ENCODE measurements at regions not wholly inside any gene's neighbourhood (a gene's known extent, or its start where the extent isn't known, plus 50 kb on each side); places are given as distances from the start of the nearest gene placed in this dataset.

GRCh38 chr3:74756674-74757073 lies 142.2 kb upstream of the CNTN3 start:
- CTCF ChIA-PET, result no interaction called here
- Histone ChIP-seq H4K20me1 (ENCODE audit: insufficient read depth) (no peaks in the 10 kb centered on the region), H3K4me1 (ENCODE audit: control insufficient read depth in 1 of 2, insufficient read depth in 2 of 2, low read length in 2 of 2) (no peaks in the 10 kb centered on the region), H3K9ac (ENCODE audit: low read length) (no peak overlapping the region), H3K36me3 (ENCODE audit: control insufficient read depth in 1 of 2, insufficient read depth in 2 of 2, low read length in 2 of 2) (no peaks in the 10 kb centered on the region), H3K4me2 (ENCODE audit: low read length) (no peak overlapping the region), H2AFZ (ENCODE audit: low read depth, low read length, poor library complexity, severe bottlenecking) (no peak overlapping the region), H3K79me2 (ENCODE audit: insufficient read depth, low read length) (no peaks in the 10 kb centered on the region), H3K4me3 (replicated peaks in 1 of 2; ENCODE audit: low read depth in 1 of 2, low read length in 2 of 2) (no peak overlapping the region), H3K9me3 (ENCODE audit: control insufficient read depth in 1 of 2, insufficient read depth in 1 of 2, low read depth in 1 of 2, low read length in 2 of 2) (peaks cover 0 to 21% of the 10 kb centered on the region in 2 experiments; a peak in 2 of 4 replicates), H3K27me3 (ENCODE audit: insufficient read depth, low read length) (no peaks in the 10 kb centered on the region), H3K9me2 (ENCODE audit: insufficient read depth) (no peaks in the 10 kb centered on the region), H3K27ac (ENCODE audit: low read depth, low read length) (no peak overlapping the region)
- TF ChIP-seq ELF1 (IDR thresholded peaks at IDR 0.05; ENCODE audit: borderline replicate concordance, low read depth) (no peak), CBX3 (IDR thresholded peaks at IDR 0.05; ENCODE audit: low read depth) (no peak), SRF (IDR thresholded peaks at IDR 0.05; ENCODE audit: low read depth) (no peak), FOSL1 (IDR thresholded peaks at IDR 0.05; ENCODE audit: low read depth) (no peak), SIN3A (IDR thresholded peaks at IDR 0.05; ENCODE audit: low read depth) (no peak), JUND (IDR thresholded peaks at IDR 0.05) (no peak), ZNF274 (IDR thresholded peaks at IDR 0.05; ENCODE audit: low read depth, low read length) (no peak), POLR2AphosphoS5 (IDR thresholded peaks at IDR 0.05; ENCODE audit: low read depth, low read length) (no peak), EZH2 (IDR thresholded peaks at IDR 0.05) (no peak), REST (IDR thresholded peaks at IDR 0.05; ENCODE audit: low read depth) (no peak), YY1 (IDR thresholded peaks at IDR 0.05; ENCODE audit: extremely low read depth, insufficient replicate concordance, low read depth, low read length) (no peak), ZFX (IDR thresholded peaks at IDR 0.05) (no peak), TCF7L2 (IDR thresholded peaks at IDR 0.05; ENCODE audit: borderline replicate concordance, extremely low read depth, insufficient read depth, insufficient read length) (no peak), RAD21 (IDR thresholded peaks at IDR 0.05; ENCODE audit: low read depth) (no peak)
- TF ChIP-seq, protein P1, sequence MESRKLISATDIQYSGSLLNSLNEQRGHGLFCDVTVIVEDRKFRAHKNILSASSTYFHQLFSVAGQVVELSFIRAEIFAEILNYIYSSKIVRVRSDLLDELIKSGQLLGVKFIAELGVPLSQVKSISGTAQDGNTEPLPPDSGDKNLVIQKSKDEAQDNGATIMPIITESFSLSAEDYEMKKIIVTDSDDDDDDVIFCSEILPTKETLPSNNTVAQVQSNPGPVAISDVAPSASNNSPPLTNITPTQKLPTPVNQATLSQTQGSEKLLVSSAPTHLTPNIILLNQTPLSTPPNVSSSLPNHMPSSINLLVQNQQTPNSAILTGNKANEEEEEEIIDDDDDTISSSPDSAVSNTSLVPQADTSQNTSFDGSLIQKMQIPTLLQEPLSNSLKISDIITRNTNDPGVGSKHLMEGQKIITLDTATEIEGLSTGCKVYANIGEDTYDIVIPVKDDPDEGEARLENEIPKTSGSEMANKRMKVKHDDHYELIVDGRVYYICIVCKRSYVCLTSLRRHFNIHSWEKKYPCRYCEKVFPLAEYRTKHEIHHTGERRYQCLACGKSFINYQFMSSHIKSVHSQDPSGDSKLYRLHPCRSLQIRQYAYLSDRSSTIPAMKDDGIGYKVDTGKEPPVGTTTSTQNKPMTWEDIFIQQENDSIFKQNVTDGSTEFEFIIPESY (IDR thresholded peaks at IDR 0.05; ENCODE audit: extremely low read depth, insufficient replicate concordance, low read length), result no peak
- POLR2A ChIA-PET, result no interaction called here
- no TSS peak for BruUV-seq (replicated peaks)
- RAD21 ChIA-PET (ENCODE audit: low non-redundant PET in 1 of 2, low total read pairs in 2 of 2, uncharacterized antibody in 2 of 2, unreplicated experiment in 2 of 2), result no interaction called here
- DNase-seq (ENCODE audit: low read depth, low spot score), result no peak
- ATAC-seq, result no peak
- intact Hi-C loops (cut with micrococcal nuclease), result no loop called here

Measured in HCT116 (cell line).